Sigmoid colon (tissue), 6 donors: ENCODE measurements at regions not wholly inside any gene's neighbourhood (a gene's known extent, or its start where the extent isn't known, plus 50 kb on each side); places are given as distances from the start of the nearest gene placed in this dataset.

Experiments used
- DNase-seq: peaks from one replicate; pipeline ENCODE4 v3.0.0-alpha.2; 2019
- H3K27ac ChIP-seq, 4 donors: fragments of 200-600 bp; sonication (generic); one replicate each; pipeline ENCODE4 v1.5.1; 2016 to 2019; ENCODE audit warnings: mild to moderate bottlenecking in 1 of 4
- H3K27me3 ChIP-seq, 3 donors: fragments of 200-600 bp; sonication (generic); one replicate each; pipeline ENCODE4 v1.5.1; 2019; ENCODE audit warnings: mild to moderate bottlenecking in 1 of 3
- H3K36me3 ChIP-seq, 4 donors: fragments of 200-600 bp; sonication (generic); one replicate each; pipeline ENCODE4 v1.5.1; 2016 to 2019
- H3K4me1 ChIP-seq, 4 donors: fragments of 200-600 bp; sonication (generic); one replicate each; pipeline ENCODE4 v1.5.1; 2017 to 2019
- H3K4me3 ChIP-seq, 4 donors: fragments of 200-600 bp; sonication (generic); one replicate each; pipeline ENCODE4 v1.5.1; 2017 to 2019; ENCODE audit warnings: mild to moderate bottlenecking in 2 of 4, moderate library complexity in 1 of 4
- H3K9me3 ChIP-seq, 4 donors: fragments of 200-600 bp in 3 of 4; sonication (generic) in 3 of 4; one replicate each; pipeline versions ENCODE4 v1.5.1 to v1.6.1; 2013 to 2019
- EP300 ChIP-seq, 4 donors: sonication (generic); formaldehyde crosslinking; IDR thresholded peaks; one replicate each; pipeline ENCODE4 v1.6.1; 2017; ENCODE audit warnings: antibody characterized with exemption in 4 of 4
- POLR2A ChIP-seq, 2 donors: fragments of 450-650 bp; IDR thresholded peaks; one replicate each; pipeline ENCODE4 v1.6.1; 2016; ENCODE audit warnings: antibody characterized with exemption in 2 of 2, mild to moderate bottlenecking in 2 of 2, moderate library complexity in 2 of 2
- POLR2AphosphoS5 ChIP-seq, 4 donors: sonication (generic); formaldehyde crosslinking; IDR thresholded peaks; one replicate each; pipeline ENCODE4 v1.6.1; 2017; ENCODE audit warnings: antibody characterized with exemption in 4 of 4
- WGBS, 2 donors: extraction: QIAGEN DNeasy Blood & Tissue Kit; methylation state at CpG; one replicate each; pipeline ENCODE4 v1.1.7; 2013; 5-methylcytosine and 5-hydroxymethylcytosine counted together
- intact Hi-C: fragments of 100-400 bp; cut with DNase I; formaldehyde crosslinking; loops from one replicate; pipeline ENCODE4 v1.15.1; 2023
- TF ChIP-seq, protein P1 (sequence below), 4 experiments: fragments of 450-650 bp in 3 of 4; fragments of 200-600 bp in 1 of 4; IDR thresholded peaks; one replicate each; pipeline ENCODE4 v1.5.1; 2016 to 2019; ENCODE audit warnings: antibody characterized with exemption in 4 of 4, mild to moderate bottlenecking in 3 of 4, moderate library complexity in 2 of 4
- donor health status: healthy with polysubstance abuse.
- donor health status: healthy.

DNA sequence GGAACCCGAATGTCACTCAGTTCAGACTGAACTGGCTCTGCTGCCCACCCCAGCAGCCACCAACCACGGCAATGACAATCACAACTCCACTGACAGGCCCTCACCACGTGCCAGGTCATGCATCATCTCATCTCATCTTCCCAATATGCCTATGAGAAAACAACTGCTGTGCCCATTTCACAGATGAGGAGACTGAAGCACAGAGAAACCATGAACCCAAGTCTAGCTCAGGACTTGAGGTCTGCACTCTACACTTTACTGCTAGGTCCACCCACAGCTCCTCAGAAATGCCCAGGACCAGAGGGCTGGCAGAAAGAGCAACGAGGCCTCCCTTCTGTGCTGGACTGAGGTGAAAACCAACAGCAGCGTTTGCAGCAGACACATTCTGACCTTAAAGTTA, 99.2 kb upstream of the LINGO1 start:
- intact Hi-C loops: no loop called here

DNA sequence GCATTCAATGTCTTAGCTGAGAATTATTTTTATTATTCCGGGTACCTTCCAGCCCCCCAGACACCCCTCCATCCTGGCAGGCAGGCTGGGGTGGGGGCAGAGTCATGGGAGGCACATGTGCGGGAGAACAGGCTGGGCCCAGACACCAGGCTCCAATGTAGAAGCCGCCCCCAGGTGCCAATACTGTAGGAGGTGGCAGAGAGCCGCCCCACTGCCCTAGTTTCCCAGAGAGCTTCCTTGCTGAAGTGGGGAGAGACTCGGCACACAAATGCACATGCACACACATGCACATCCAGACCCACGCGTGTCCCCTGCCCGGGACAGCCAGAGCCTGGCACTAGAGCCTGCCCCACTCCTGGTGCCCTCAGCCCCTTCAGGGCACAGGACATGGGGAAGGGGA, 98.4 kb upstream of the LINGO1 start:
- intact Hi-C loops: no loop called here
- H3K4me1 ChIP-seq: no peaks in the 10 kb centered on the region
- TF ChIP-seq, protein P1, sequence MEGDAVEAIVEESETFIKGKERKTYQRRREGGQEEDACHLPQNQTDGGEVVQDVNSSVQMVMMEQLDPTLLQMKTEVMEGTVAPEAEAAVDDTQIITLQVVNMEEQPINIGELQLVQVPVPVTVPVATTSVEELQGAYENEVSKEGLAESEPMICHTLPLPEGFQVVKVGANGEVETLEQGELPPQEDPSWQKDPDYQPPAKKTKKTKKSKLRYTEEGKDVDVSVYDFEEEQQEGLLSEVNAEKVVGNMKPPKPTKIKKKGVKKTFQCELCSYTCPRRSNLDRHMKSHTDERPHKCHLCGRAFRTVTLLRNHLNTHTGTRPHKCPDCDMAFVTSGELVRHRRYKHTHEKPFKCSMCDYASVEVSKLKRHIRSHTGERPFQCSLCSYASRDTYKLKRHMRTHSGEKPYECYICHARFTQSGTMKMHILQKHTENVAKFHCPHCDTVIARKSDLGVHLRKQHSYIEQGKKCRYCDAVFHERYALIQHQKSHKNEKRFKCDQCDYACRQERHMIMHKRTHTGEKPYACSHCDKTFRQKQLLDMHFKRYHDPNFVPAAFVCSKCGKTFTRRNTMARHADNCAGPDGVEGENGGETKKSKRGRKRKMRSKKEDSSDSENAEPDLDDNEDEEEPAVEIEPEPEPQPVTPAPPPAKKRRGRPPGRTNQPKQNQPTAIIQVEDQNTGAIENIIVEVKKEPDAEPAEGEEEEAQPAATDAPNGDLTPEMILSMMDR (IDR thresholded peaks at IDR 0.05): no peak
- TF ChIP-seq POLR2A (IDR thresholded peaks at IDR 0.05) (no peak), EP300 (IDR thresholded peaks at IDR 0.05) (no peak), POLR2AphosphoS5 (IDR thresholded peaks at IDR 0.05) (no peak)
- no peak for DNase-seq
- H3K9me3 ChIP-seq: no peaks in the 10 kb centered on the region
- WGBS, 2 donors: 88 to 90% methylated on average over 8 of the region's 8 CpGs
- no peak overlapping the region for H3K4me3 ChIP-seq
- H3K27me3 ChIP-seq: no peaks in the 10 kb centered on the region
- no peak overlapping the region for H3K27ac ChIP-seq
- H3K36me3 ChIP-seq: no peaks in the 10 kb centered on the region

More for the DNA sequence above, 99.2 kb upstream of the LINGO1 start:
- Histone ChIP-seq H3K4me3 (no peak overlapping the region), H3K9me3 (no peaks in the 10 kb centered on the region), H3K27me3 (no peaks in the 10 kb centered on the region), H3K4me1 (no peaks in the 10 kb centered on the region), H3K27ac (no peak overlapping the region), H3K36me3 (no peaks in the 10 kb centered on the region)
- no peak for TF ChIP-seq POLR2AphosphoS5 (IDR thresholded peaks at IDR 0.05)
- TF ChIP-seq EP300 (IDR thresholded peaks at IDR 0.05): no peak
- no peak for TF ChIP-seq POLR2A (IDR thresholded peaks at IDR 0.05)
- TF ChIP-seq, protein P1 (IDR thresholded peaks at IDR 0.05): no peak
- DNase-seq: no peak
- WGBS, 2 donors: 54 to 67% methylated on average over 5 of the region's 5 CpGs

DNA sequence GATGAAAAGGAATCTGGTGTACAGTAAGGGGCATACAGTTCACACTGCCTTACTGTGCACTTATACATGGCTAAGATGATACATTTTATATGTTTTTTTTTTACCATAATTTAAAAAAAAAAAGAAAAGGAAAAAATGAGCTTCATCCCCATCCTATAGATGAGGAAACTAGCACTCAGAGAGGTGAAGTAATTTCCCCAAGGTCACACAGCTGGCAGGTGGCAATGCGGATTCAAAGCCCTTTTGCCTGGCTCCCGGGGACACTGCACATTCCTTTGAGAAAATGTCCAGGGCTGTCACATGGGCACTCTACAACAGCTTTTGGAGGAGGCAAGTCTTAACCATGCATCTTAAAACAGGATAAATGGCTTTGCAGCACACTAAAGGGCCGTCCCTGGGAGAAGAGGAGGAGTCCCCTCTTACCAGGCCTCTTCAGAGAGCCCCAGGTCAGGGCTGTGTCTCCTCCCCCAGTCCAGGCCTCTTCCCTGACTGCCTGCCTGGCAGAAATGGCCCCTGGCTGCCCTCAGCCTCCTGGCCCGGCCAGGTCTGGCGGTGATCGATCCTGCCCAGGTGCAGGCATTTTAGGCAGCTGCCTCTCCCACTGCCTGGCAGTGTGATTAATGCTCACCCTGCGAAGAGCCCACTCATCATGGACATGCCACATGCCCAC, 95.1 kb upstream of the LINGO1 start:
- H3K36me3 ChIP-seq: no peaks in the 10 kb centered on the region
- WGBS, 2 donors: 61 to 68% methylated on average over 7 of the region's 7 CpGs

DNA sequence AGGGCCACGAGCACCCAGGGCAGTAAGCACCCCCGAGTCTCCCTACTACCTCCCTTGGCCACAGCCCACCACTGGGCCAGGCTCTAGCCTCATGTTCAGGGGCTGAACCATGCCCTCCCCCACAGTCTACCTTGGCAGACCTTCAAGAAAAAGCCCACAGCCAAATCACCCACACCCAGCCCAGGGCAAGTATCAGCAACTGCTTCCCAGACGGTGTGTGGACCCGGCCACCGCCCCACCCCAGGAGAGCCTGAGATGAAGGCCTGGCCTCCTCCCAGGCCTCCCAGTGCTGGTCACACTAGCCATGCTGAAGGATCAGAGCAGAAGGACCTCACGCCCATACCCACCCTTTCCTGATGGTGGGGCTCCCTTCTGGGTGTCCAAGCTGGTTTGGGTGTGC, 92.0 kb upstream of the LINGO1 start:
- no peak overlapping the region for H3K4me3 ChIP-seq
- H3K4me1 ChIP-seq: no peaks in the 10 kb centered on the region
- no peak overlapping the region for H3K27ac ChIP-seq
- no peaks in the 10 kb centered on the region for H3K36me3 ChIP-seq
- WGBS, 2 donors: 58 to 79% methylated on average over 6 of the region's 6 CpGs
- H3K27me3 ChIP-seq: peaks cover 0 to 18% (median 4%) of the 10 kb centered on the region in 3 donors
- no peak for DNase-seq
- H3K9me3 ChIP-seq: no peaks in the 10 kb centered on the region
- intact Hi-C loops: no loop called here
- TF ChIP-seq EP300 (IDR thresholded peaks at IDR 0.05) (no peak), POLR2A (IDR thresholded peaks at IDR 0.05) (no peak), POLR2AphosphoS5 (IDR thresholded peaks at IDR 0.05) (no peak)
- TF ChIP-seq, protein P1 (IDR thresholded peaks at IDR 0.05): no peak

More for the DNA sequence above, 95.1 kb upstream of the LINGO1 start:
- no peak for DNase-seq
- H3K4me3 ChIP-seq: no peak overlapping the region
- H3K27ac ChIP-seq: no peak overlapping the region
- TF ChIP-seq POLR2AphosphoS5 (IDR thresholded peaks at IDR 0.05) (no peak), EP300 (IDR thresholded peaks at IDR 0.05) (no peak), POLR2A (IDR thresholded peaks at IDR 0.05) (no peak)
- TF ChIP-seq, protein P1 (IDR thresholded peaks at IDR 0.05): no peak
- H3K9me3 ChIP-seq: no peaks in the 10 kb centered on the region
- H3K27me3 ChIP-seq: peaks cover 0 to 18% (median 4%) of the 10 kb centered on the region in 3 donors
- no peaks in the 10 kb centered on the region for H3K4me1 ChIP-seq
- intact Hi-C loops: no loop called here

DNA sequence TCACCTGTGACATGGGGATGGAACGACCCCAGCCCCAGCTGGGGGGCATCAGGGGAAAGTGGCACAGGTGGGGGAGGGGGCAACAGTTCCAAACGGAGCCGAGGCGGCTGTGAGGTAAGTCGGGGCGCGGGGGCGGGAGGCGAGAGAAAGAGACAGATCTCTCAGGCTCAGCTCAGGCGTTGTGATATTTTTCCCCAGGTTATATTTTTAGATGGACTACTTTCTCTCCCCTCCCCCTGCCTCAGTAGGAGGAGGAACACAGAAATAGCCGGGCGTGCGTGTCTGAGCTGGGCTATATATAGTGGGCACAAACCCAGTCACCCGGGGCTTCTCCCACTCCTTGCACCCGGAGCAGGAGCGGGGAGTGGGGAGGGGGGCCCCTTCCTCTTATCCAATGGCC, 91.0 kb upstream of the LINGO1 start:
- Histone ChIP-seq H3K27ac (no peak overlapping the region), H3K27me3 (peaks cover 0 to 18% (median 4%) of the 10 kb centered on the region in 3 donors), H3K9me3 (no peaks in the 10 kb centered on the region), H3K4me1 (no peaks in the 10 kb centered on the region), H3K36me3 (no peaks in the 10 kb centered on the region), H3K4me3 (no peak overlapping the region)
- intact Hi-C loops: no loop called here
- no peak for DNase-seq
- TF ChIP-seq POLR2A (IDR thresholded peaks at IDR 0.05) (no peak), POLR2AphosphoS5 (IDR thresholded peaks at IDR 0.05) (no peak), EP300 (IDR thresholded peaks at IDR 0.05) (no peak)
- TF ChIP-seq, protein P1 (IDR thresholded peaks at IDR 0.05): no peak
- 79% methylated on average over 16 of the region's 16 CpGs for WGBS, 2 donors
